SU-DHL-6 (cell line): ENCODE measurements at regions not wholly inside any gene's neighbourhood (a gene's known extent, or its start where the extent isn't known, plus 50 kb on each side); places are given as distances from the start of the nearest gene placed in this dataset.

Experiments used
- CTCF ChIP-seq: fragments of 200-600 bp; sonication (generic); IDR thresholded peaks from one replicate; pipeline ENCODE4 v1.5.1; 2017; ENCODE audit warnings: antibody characterized with exemption, mild to moderate bottlenecking, low read length, moderate library complexity; ENCODE audit not compliant: insufficient read depth, poor library complexity, severe bottlenecking
- EZH2phosphoT487 ChIP-seq: fragments of 200-600 bp; sonication (generic), shearing (Covaris generic); conservative IDR thresholded peaks from 2 replicates; pipeline ENCODE4 v1.6.1; 2018; ENCODE audit warnings: mild to moderate bottlenecking, antibody characterized with exemption, low read length, moderate library complexity, mixed read lengths

GRCh38 chr12:115619889-115620288, 657.6 kb downstream of the MED13L start:
- TF ChIP-seq CTCF, result no peak
- no peak for TF ChIP-seq EZH2phosphoT487
